ENCODE measurements at regions not wholly inside any gene's neighbourhood (a gene's known extent, or its start where the extent isn't known, plus 50 kb on each side); places are given as distances from the start of the nearest gene placed in this dataset.
"Not testable (repeated sequence)": the region's sequence is repeated elsewhere in the genome, so short reads cannot be mapped to it uniquely, and the experiment has no call there.

DNA sequence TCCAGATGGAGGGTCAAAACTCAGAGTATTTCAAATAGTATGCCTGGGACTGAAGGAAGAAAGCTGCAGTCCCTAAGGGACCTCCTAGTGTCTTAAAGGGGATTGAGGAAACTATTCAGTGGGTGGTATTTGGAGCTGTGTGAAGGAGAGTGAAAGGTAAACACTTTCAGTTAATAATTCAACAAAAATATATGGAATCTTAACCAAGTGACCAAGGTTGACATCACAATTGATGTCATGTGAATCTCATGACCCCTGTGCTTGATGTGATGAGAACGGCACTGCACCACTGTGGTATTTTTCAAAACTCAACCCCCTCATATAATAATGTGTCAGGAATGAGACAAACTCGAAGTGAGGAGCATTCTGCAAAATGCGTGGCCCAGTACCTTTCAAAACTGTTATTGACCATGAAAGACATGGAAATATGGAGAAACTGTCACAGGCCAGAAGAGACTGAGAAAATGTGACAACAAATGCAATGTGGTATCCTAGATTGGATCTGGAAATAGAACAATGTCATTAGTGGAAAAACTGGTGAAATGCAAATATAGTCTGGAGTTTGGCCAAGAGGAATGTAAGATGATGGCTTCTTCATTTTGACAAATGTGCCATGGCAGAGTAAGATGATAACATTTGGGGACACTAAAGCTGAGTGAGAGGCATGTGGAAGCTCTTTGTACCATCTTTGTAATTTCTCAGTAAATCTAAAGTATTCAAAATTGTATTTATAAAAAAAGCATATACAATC lies 553.9 kb downstream of the RFC3 start:
- TF ChIP-seq, protein P1, sequence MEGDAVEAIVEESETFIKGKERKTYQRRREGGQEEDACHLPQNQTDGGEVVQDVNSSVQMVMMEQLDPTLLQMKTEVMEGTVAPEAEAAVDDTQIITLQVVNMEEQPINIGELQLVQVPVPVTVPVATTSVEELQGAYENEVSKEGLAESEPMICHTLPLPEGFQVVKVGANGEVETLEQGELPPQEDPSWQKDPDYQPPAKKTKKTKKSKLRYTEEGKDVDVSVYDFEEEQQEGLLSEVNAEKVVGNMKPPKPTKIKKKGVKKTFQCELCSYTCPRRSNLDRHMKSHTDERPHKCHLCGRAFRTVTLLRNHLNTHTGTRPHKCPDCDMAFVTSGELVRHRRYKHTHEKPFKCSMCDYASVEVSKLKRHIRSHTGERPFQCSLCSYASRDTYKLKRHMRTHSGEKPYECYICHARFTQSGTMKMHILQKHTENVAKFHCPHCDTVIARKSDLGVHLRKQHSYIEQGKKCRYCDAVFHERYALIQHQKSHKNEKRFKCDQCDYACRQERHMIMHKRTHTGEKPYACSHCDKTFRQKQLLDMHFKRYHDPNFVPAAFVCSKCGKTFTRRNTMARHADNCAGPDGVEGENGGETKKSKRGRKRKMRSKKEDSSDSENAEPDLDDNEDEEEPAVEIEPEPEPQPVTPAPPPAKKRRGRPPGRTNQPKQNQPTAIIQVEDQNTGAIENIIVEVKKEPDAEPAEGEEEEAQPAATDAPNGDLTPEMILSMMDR (conservative IDR thresholded peaks at IDR 0.05; ENCODE audit: low read depth) = no peak
- DNase-seq (ENCODE audit: low spot score) = no peak
- CTCF ChIA-PET = no interaction called here
- H3K27ac ChIP-seq = no peak overlapping the region
- POLR2A ChIA-PET (ENCODE audit: low non-redundant PET) = no interaction called here

DNA sequence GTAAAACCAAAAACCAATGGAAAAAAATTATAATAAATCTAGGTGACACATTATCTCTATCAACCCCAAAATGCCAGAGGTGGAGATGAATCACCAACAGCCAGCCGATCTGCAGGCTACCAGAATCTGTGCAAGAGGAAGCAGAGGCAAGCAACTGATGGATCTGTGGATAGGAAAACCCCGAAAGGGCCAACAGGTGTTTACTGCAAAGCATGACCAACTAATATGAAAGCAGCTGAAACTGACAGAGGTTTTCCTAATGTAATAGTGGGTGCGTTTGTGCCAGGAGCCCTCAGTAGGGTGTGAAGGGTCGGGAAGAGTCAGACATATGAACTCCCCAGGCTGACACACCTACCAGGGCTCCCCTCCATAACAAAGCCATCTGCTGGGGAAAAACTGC lies 554.6 kb downstream of the RFC3 start:
- H3K27ac ChIP-seq = no peak overlapping the region
- POLR2A ChIA-PET (ENCODE audit: low non-redundant PET) = no interaction called here
- TF ChIP-seq, protein P1 (conservative IDR thresholded peaks at IDR 0.05; ENCODE audit: low read depth) = no peak
- CTCF ChIA-PET = no interaction called here
- no peak for DNase-seq (ENCODE audit: low spot score)

DNA sequence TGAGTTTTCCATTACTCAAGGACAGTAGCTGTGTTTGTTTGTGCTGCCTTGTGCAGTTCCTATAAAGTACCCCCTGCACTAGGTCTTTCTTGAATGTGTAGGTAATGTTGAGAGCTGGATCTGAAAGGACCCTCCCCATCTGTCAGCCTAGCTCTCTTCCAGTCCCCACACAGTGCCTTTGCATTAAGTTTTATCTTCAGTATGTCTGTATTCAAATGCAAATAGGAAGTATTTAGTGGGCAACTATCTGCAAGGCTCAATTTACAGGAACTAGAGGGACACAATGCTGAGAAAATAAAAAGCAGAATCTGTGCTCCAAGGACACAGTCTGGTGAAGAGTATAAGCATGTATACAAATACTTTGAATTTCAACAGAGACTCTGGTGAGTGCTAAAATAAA lies 558.5 kb downstream of the RFC3 start:
- H3K27ac ChIP-seq = no peak overlapping the region
- ChIA-PET POLR2A (ENCODE audit: low non-redundant PET) (no interaction called here), CTCF (no interaction called here)
- TF ChIP-seq, protein P1 (conservative IDR thresholded peaks at IDR 0.05; ENCODE audit: low read depth) = no peak
- no peak for DNase-seq (ENCODE audit: low spot score)

DNA sequence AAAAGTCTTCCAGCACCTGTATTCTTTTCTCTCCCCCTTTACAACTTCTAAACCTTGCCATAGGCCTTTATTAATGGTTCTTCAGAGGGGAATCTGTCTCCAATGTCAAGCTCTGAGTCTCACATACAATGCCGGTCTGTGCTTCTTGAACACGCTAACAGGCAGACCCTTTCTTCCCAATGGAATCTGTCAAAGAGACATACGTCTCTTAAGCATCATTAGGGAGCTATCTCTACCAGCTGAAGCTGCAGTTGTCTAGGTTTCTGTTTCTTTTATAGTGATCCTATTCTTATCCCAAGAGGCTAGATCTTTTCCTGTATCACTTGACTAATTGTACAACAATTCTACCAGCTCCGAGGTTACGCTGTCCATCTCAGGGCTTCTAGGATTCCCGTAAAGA lies 560.8 kb upstream of the NBEA start:
- TF ChIP-seq, protein P1 (conservative IDR thresholded peaks at IDR 0.05; ENCODE audit: low read depth) = no peak
- CTCF ChIA-PET = interaction anchor here (0.6 kb wide), 1 partner anchor 778 kb away, joined by 3 read pairs; no protein-coding TSS in a partner anchor
- DNase-seq (ENCODE audit: low spot score) = no peak
- POLR2A ChIA-PET (ENCODE audit: low non-redundant PET) = no interaction called here
- no peak overlapping the region for H3K27ac ChIP-seq

DNA sequence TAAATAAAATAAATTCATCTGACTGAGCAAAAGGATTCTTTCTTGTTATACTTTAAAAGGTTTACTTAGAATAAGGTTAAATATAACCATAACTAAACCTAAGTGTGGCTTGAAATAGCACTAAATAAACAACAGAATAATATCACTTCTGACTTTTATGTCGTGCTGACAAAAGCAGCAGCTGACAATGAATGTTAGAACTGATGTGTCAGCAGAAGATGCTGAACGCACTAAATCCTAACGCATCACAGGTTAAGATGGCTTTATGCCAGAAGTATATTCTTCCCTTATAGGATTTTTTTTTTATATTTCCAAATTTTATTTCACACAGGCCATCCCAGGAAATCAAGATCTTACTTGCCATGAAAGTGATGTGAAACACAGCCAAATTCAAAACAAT lies 558.3 kb upstream of the NBEA start:
- POLR2A ChIA-PET (ENCODE audit: low non-redundant PET) = no interaction called here
- DNase-seq (ENCODE audit: low spot score) = no peak
- TF ChIP-seq, protein P1 (conservative IDR thresholded peaks at IDR 0.05; ENCODE audit: low read depth) = no peak
- CTCF ChIA-PET = no interaction called here
- H3K27ac ChIP-seq = no peak overlapping the region

DNA sequence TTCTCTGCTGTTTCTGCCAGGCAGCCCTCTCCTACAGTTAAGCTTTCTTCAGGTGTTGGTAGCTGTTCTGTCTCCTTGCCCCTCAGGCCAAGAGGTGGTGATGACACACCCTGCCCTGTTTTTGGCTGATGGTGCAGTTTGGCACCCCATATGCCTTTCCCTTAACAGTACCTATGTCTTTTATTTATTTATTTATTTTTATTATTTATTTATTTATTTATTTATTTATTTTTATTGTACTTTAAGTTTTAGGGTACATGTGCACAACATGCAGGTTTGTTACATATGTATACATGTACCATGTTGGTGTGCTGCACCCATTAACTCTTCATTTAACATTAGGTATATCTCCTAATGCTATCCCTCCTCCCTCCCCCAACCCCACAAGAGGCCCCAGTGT lies 555.8 kb upstream of the NBEA start:
- H3K27ac ChIP-seq; POLR2A ChIA-PET (ENCODE audit: low non-redundant PET); DNase-seq (ENCODE audit: low spot score): not testable (repeated sequence)
- CTCF ChIA-PET = interaction anchor here (0.6 to 0.7 kb wide), 2 partner anchors 17 to 152 kb away, joined by 3 to 4 read pairs; no protein-coding TSS in a partner anchor

DNA sequence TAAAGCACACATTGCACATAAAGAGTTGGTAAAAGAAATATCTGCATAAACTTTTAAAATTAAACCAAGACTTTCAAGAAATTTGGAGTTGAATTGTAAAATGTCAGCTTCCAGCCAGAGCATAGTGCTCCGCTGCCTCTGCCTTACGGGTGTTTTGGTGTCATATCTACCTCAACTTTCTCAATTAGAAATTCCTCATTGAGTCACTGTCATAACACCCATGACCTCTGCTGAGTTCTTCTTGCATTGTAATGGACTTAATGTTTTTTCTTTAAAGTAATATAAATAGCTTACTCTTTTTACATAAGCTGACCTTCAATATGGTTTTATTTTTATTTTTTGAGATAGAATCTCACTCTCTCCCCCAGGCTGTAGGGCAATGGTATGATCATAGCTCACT lies 551.0 kb upstream of the NBEA start:
- TF ChIP-seq, protein P1 (conservative IDR thresholded peaks at IDR 0.05; ENCODE audit: low read depth) = no peak
- CTCF ChIA-PET = interaction anchor here (0.6 kb wide), 1 partner anchor 11 kb away, joined by 5 read pairs; no protein-coding TSS in a partner anchor
- peak; percentile 52 for DNase-seq (ENCODE audit: low spot score)
- H3K27ac ChIP-seq = no peak overlapping the region
- POLR2A ChIA-PET (ENCODE audit: low non-redundant PET) = no interaction called here

Data from RWPE1 (cell line).